GM19238 (cell line): ENCODE measurements at regions not wholly inside any gene's neighbourhood (a gene's known extent, or its start where the extent isn't known, plus 50 kb on each side); places are given as distances from the start of the nearest gene placed in this dataset.
A peak's percentile ranks its signal among the peaks of the same experiment; 100 is the strongest.

ENCODE experiments used
- DNase-seq: peaks from one replicate; pipeline ENCODE4 v3.0.0; 2011; ENCODE audit warnings: low spot score; ENCODE audit not compliant: insufficient read length

DNA sequence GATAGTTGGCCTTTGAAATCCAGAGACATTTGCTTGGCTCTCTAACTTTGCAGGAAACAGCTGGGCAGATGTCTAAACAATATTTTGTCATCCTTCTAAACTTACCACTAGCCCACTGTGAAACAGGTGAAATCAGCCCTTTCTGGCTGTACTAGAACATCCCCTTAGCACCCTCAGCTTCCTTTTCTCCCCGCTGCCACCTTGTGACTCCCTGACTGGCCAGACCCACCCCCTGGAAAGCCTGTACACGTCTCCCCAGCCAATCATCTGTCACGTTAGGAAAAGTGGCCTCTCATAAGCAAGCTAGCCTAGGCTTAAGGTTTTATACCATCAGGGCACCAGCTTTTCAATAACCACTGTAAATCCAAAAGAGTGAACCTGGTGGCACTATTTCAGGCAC lies 88.6 kb upstream of the E2F3 start:
- no peak for DNase-seq

DNA sequence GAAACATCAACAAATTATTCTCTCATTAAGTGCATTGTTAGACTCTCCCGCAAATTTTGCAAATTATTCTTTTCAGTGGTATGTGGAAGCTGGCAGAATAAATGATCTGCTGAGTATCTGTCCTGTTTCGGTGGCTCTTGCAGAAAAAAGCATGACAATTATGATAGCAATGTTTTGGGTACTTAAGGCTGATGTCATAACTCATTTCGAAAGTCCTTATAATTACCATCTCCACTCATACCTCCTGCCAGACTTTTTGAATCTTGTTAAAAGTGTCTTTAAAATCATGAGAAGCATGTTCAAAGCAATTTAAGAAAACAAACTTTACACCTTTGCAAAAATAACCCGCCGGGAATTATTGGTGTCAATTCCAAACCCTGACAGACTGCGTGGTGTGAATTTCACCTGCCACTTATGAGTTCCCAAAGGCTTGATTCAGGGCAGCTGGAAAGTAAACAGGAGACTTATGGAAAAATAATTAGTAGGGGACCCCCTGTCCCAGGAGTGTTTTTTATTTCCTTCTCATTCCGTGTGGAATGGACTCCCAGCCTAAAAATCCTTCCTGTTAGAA lies 87.6 kb upstream of the E2F3 start:
- DNase-seq: no peak

DNA sequence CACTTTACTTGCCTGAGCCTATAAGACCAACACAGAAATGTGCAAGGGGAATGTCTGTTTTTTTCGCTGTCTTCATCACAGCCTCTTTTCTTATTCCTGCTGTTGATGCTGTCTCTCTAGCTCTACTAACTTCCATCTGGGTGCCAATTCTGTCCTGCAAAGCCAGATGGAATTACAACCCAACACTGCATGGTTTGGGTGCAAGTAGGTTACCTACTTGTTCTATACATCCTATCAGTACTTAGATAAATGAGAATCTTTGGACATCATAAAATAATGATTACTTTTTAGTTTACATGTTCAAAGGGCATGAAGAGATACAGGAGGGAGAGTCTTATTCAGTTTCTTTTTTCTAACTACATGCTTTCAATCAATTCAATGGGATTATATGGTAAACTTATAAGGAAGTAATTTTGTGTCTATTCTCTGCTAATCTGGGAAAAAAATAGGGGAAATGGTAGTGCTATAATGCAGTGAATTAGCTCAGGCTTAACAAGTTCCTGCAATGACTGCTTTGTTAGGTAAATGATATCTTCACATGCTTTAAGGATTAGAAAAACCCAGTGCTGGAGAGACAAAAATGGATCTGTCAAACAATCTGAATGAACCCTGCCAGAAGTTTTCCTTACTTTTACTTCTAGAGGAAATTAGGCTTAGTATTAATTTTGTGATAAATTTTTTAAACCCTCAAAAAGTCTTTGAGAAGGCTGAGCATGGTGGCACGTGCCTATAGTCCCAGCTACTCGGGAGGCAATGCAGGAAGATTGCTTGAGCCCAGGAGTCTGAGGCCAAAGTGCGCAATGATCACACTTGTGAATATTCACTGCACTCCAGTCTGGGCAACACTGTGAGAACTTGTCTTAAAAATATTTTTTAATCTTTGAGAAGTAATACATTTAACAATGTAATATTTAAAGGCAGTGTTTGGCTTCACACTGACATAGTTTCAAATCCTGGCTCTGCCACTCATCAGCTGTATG lies 86.5 kb upstream of the E2F3 start:
- DNase-seq: no peak

DNA sequence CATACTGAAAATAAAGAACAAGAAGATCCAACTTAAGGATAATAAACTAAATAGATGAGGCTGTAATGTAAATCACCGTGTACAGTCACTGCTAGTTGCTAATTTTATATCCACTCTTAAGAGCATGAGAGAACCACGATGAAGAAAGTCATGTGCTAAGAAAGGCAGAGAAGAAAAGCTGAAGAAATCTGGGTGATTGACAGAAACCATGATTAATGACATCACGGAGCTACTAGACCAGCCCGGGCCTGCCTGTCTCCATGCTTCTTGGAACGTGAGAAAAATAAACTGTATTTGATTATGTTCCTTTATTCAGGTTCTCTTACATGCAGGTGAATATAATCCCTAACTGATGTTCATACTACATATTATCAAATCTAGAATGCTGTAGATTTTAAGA lies 84.2 kb upstream of the E2F3 start:
- DNase-seq: no peak

DNA sequence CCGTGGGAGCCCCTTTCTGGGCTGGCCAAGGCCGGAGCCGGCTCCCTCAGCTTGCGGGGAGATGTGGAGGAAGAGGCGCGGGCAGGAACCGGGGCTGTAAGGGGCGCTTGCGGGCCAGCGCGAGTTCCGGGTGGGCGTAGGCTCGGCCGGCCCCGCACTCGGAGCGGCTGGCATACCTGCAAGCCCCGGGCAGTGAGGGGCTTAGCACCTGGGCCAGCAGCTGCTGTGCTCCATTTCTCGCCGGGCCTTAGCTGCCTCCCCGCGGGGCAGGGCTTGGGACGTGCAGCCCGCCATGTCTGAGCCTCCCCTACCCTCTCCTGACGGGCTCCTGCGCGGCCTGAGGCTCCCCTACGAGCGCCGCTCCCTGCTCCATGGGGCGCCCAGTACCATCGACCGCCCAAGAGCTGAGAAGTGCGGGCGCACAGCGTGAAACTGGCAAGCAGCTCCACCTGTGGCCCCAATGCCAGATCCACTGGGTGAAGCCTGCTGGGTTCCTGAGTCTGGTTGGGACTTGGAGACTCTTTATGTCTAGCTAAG lies 82.8 kb upstream of the E2F3 start:
- DNase-seq: no peak

DNA sequence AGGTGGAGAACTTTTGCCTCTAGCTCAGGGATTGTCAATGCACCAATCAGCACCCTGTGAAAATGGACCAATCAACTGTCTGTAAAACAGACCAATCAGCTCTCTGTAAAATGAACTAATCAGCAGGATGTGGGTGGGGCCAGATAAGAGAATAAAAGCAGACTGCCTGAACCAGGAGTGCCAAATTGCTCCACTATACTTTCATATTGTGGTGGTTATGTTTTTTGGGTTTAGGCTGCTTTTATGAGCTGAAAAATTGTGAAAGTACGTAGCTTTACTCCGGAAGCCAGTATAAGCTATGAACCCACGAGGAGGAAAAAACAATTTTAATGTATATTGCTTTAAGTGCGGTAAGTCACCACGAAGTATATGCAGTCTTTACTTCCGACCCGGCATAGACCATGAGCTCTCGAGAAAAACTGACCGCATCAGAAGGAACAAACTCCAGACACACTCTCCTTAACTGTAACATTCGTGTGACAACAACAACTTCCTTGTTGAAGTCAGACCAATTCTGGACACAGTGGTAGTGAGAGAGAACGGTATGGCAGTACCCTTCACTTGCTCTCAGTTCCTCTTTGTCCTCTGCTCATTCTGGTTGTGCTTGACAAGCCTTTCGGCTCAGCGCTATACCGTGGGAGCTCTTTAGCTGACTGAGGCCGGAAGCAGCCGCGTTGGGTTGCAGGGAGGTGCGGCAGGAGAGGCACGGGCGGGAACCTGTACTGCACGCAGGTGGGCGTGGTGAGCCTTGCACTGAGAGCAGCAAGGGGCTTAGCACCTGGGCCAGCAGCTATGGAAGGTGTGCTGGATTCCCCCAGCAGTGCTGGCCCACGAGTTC lies 81.9 kb upstream of the E2F3 start:
- peak; percentile 67 for DNase-seq

DNA sequence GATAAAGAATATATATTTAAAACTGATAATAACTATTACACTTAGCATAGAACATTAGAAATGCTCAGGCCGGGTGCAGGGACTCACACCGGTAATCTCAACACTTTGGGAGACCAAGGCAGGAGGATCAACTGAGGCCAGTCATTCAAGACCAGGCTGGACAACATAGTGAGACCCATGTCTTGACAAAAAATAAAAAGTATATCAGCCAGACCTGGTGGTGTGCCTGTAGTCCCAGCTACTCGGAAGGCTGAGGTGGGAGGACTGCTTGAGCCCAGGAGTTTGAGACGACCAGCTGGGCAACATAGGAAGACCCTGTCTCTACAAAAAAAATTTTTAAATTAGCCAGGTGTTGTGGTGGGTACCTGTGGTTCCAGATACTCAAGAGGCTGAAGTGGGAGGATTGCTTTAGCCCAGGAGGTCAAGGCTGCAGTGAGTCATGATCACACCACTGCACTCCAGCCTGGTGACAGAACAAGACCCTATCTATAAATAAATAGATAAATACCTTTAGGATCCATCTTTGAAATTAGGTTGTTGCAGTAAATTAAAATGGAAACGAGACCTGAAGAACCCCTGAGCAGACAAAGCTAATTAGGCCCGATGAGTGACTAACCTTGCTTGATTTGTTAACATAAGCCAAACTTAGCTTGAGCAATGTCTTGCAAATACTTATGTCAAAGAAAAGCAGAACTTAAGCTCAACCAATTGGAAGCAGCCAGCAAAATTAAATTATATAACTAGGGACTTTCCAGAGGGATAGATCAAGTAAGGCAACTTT lies 75.8 kb upstream of the E2F3 start:
- DNase-seq: no peak

DNA sequence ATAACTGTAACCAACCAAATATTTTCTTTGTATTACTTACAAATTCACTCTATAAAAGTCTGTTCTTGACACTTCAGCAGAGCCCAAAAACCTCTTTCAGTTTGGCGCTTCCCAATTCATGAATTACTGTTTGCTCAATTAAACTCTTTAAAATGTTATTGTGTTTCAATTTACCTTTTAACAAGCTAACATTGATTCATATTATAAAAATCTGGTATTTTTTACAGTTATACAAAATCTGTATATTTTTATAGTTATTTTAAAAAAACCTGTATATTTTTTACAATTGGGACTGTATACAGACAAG lies 75.3 kb upstream of the E2F3 start:
- DNase-seq: no peak

DNA sequence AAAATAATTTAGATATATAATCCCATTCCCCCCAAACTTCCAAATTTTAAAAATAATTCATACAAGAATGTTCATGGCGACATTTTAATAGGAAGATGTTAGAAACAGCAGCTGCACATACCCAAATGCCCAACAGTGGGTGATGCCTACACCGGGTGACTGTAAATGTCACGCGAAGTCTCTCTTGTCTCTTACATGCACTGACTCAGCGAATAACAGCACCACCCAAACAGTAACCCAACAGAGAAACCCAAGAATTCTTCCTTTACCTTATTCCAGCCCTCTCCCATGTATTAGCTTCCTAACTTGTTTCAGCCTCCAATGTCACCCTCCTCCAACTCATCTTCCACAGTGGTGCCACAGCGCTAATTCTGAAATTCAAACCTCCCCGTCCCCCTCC lies 74.5 kb upstream of the E2F3 start:
- DNase-seq: no peak

DNA sequence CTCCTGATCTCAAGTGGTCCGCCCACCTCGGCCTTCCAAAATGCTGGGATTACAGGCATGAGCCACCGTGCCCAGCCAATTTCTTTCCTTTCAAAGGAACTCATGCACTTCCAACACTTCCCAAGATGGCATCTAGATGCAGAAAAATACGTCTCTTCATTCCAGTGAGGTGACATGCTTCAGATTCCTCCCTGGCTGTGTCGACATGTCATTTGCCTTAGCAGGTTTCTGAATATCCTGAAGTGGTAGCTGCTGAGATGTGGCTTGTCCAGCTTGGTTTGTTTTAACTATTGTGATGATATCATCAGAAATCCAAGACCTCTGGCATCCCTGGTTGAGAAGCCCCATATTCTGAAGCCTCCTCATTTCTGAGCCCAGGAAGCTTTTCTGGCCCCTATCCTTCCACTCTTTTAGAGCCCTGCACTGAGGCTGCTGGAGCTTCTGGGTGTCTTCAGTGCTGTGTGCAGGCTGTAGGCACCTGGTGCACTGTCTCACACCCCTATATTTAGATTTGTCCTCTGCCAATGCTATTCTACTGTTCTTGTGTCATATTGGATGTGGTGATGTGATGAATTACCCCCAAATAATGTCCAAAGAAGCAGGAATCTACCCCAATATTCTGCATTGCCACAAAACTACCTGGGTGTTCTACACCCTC lies 73.3 kb upstream of the E2F3 start:
- DNase-seq: no peak

DNA sequence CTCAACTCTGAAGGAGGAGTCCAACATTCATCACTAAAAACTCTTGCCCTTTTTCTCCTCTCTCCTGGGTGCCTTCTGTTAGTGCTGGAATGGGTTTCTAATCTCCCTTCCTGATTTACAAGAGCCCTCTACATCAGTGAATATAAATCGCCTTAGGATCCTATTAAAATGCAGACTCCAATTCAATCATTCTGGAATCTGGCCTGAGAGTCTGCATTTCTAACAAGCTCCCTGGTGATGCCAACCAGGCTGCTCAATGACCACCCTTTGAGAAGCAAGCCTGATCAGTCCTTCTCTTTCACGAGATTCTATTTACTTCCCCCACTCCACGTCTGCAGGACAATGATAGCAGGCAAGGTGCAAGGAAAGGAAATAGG lies 72.8 kb upstream of the E2F3 start:
- no peak for DNase-seq

DNA sequence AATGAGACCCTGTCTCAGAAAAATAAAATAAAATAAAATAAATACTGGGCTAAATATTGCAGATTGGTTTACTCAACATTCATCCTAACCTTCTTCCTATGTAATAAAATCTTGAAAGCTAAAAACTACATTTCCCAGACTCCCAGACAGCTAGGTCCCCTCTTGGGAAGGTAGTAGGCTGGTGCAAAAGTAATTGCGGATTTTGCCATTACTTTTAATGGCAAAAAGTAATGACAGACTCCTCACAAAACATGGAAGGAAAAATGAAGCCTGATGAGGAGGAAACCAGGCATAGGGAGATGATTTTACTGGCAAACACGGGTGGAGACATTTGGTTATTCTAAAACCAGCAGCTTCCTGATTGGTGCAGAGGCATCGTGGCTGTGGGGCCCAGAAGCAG lies 70.6 kb upstream of the E2F3 start:
- DNase-seq: no peak

DNA sequence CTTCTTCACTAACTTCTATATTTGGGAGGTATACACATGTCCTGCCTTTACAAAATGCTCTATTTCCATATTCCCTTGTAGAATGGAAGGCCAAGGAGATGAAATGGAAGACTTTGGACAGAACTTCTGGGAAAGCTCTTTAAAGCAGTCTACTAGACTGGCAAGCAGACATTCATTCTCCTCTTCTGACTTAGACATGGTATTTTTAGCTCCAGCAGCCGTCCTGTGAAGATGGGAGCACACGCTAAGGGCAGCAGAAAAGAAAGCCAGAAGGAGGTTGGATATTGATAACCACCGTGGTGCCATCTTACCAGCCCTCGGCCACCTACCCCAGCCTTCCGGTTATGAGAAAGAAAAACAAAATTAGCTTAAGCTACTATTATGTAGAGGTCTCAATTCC lies 70.1 kb upstream of the E2F3 start:
- DNase-seq: no peak

DNA sequence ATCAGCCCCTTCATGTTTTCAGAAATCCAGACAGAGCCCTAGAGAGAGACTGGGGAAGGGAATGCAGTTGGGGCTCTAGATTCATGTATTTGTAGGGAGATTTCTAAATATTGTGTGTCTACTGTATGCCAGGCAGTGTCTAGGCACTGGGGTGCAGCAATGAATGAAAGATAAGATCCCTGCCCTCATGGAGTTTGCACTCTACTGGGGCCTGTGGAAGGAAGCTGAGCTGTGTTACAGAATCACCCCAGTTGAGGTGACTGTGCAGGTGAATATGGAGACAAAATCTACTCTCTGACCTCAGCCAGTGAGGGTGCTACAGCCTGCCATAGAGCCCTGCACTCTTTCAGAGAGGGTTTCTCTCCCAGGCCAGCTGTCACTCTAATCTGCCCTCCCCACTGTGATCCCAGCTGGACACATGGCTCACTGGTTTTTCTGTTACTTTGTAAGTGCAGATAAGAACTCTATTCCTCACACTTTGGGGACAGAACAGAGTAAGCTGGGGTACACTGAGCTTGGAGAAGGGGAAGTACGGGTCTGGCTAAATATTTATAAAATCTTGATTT lies 69.2 kb upstream of the E2F3 start:
- no peak for DNase-seq

DNA sequence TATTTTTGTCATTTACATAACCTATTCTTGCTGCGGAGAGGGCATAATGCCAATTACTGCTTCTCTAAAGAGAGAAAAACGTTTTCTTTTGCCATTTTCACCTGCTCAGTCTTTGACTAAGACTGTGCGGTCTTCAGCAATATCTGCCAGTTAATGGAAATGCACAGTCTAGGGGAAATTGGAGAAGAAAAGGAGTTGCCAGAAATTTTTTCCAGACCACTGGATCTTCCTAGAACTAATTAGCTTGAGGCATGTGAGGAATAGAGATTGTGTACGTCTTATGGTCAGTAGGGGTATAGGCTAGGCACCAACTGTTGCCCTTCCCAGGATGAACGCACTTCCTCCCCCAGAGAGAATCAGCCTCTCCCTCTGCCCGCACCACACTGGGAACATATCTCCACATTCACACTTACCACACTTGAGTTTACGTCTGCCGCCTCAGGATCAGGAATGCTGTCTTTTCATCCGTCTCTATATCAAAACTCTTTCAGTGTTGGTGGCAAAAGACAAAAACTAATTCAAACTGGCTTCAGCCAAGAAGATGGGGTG lies 67.9 kb upstream of the E2F3 start:
- DNase-seq: no peak

DNA sequence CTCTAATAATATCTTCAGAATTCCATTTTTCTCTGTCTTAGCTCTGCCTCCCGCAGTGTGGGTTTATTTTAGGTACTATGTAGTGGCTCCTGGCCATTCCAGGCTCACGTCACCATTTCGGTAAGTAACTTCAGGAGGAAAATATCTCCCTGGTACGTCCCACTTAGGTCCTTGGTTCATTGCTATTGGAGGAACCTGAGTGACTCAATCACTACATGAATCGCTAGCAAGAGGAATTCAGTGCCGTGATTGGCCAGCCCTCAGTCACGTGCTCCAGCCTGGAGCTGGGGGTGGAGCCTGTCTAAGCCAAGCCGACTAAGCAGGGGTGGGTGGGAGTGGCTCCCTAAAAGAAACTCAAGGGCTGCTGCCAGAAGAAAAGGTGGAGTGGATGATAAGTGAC lies 67.3 kb upstream of the E2F3 start:
- no peak for DNase-seq

DNA sequence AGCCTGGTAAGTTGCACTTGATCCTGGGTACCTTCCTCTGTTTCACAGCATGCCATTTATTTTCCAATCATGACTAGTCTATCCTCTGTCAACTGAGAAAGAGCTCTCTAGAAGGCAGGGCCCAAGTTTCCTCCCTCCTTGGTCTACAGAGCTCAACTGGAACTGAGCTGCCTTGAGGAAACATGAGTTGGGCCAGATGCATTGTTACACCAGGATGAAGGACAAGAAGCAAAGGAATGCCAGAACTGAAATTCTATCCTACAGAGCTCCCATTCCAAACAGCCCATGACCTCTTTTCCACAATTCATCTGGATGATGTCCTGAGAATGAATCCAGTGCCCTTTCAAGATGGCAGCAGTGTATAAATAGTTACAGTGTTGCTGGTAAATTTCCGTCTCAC lies 66.7 kb upstream of the E2F3 start:
- no peak for DNase-seq

DNA sequence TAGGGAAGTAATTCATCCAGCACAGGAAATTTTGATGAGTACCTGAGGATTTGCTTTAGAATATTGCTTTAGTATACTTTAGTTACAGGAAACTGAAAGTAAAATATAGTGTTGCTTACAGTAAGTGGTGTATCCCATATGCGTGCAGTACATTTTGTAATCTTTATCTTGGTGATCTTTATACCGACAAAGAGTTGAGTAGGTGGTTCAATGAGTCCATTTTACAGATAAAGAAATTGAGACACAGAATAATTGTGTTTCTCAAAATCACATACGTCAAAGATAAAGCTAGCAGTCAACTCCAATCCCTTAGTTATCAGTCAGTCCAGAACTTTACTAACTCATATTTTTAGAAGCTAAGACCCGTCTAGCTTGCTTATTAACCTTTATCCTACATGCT lies 65.8 kb upstream of the E2F3 start:
- no peak for DNase-seq

DNA sequence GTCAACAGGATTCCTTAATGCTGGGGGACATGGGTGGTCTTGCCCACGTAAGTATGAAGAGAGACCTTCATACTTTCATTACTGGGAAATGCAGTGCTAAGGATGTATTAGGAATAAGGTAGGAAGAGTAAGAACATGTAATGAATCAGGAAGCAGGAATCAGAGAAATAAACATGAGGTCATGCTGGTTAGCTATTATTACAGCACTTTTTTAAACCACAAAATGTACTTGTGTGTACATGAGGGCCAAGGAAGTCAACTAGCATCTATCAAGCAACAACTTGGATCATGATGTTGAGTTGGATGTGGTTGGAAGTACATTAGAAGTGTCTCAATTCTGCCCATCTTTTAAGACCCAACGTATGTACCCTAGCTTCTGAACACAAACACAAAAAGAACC lies 63.5 kb upstream of the E2F3 start:
- DNase-seq: no peak
